Glomerular visceral epithelial cell (primary cell): ENCODE measurements at regions not wholly inside any gene's neighbourhood (a gene's known extent, or its start where the extent isn't known, plus 50 kb on each side); places are given as distances from the start of the nearest gene placed in this dataset.
"Not testable (repeated sequence)": the region's sequence is repeated elsewhere in the genome, so short reads cannot be mapped to it uniquely, and the experiment has no call there.

Experiments used
- DNase-seq: peaks from one replicate; pipeline ENCODE4 v3.0.0-alpha.2; 2016; ENCODE audit errors: extremely low spot score

- DNase-seq, result peak; percentile 60
Measured at GRCh38 chr10:22824984-22825383, 102.9 kb upstream of the ARMC3 start.

GRCh38 chr10:22824520-22824919, 103.3 kb upstream of the ARMC3 start:
- no peak for DNase-seq

- peak; percentile 67 for DNase-seq
Measured at GRCh38 chr10:22823109-22823508, 104.7 kb upstream of the ARMC3 start.

DNA sequence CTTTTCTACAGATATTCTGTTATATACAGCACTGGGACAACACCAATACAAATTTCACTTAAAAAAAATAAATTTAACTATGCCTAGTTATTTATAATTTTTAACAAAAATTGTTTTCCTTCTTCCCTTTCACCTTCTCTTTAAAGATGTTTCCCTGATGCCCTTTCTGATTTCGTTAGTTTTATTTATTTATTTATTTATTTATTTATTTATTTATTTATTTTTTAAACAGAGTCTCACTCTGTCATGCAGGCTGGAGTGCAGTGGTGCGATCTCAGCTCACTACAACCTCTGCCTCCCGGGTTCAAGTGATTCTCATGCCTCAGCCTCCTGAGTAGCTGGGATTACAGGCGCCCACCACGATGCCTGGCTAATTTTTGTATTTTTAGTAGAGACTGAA, 105.9 kb upstream of the ARMC3 start:
- not testable (repeated sequence) for DNase-seq

DNA sequence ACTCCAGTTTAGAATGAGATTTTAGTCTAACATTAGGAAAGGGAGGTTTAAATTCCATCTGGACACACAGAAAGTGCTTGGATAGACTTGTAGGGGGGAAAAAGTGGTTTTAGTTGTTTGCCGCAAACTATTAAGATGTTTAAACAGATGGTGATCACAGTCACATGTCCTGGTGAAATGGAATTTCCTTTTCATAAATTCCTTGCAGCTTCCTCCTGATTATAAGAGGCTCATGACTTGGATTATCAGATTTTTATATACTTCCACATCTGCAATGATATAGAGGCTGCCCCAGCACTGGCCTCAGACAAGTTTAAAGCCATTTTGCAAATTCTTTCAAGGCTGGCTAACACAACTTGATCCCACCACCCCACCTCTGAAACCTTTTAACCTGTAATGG, 106.4 kb upstream of the ARMC3 start:
- peak; percentile 37 for DNase-seq

DNA sequence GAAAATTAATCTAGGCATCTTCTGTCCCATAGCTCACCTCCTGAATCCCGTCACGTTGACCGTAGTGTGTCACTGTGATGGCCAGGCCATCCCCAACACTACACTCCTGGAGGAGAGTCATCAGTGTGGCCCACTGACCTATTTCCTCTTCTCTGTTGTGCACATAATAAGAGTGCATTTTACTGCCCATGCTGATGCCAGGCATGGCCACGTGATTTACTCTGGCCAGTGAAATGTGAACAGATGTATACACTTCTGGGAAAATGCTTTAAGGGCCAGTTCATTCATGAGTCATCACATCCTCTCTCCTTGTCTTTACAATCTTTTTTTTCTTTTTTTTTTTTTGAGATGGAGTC, 101.9 kb upstream of the PIP4K2A start:
- DNase-seq, result peak; percentile 88

DNA sequence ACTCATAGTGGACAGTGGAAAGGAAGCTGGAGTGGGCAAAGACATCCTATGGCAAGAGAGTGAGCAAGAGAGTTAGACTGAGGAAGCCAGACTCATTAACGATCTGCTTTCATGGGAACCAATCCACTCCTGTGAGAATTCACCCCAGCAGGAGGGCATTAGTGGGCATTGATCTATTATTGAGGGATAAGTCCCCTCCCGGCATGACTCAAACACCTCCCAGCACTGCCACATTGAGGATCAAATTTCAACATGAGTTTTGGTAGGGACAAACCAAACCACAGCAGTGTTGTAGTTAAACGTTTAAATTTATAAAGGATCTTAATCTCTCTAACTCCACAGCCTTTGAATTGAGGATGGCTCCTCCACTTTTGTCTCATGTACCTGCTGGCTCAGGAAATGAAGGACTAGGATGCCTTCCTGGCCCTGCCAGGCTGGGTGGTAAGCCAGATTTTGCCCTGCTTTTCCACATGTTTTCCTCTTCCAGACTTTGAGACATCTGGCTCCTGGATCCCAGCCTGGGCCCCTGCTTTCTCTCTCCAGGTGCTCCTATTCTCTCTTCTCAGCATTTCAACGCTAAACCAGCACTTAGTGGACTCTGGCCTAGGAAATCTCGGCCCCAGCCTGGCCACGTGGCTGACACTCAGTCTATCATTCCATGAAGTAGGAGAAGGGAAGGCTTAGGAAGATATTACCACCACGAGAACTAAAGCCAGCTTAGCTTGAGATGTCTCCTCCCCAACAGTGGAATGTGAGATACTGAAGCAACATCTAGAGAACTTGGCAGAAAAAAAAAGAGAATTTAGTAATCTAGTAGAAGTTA, 96.5 kb upstream of the PIP4K2A start:
- DNase-seq, result no peak

DNA sequence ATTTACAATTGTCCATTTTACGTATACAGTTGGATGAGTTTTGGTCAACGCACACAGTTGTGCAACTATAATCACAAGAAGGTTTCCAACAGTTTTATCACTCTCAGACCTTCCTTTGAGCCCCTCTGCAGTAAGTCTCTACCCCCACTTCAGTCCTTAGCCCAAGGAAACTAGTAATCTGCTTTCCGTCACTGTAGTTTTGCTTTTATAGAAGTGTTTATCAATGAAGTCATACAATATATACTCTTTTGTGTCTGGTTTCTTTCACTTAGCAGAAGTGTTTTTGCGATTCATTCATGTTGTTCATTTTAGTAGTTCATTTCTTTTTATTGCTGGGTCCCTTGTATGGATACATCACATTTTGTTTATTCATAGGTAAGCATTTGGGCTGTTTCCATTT, 92.9 kb upstream of the PIP4K2A start:
- DNase-seq, result no peak

DNA sequence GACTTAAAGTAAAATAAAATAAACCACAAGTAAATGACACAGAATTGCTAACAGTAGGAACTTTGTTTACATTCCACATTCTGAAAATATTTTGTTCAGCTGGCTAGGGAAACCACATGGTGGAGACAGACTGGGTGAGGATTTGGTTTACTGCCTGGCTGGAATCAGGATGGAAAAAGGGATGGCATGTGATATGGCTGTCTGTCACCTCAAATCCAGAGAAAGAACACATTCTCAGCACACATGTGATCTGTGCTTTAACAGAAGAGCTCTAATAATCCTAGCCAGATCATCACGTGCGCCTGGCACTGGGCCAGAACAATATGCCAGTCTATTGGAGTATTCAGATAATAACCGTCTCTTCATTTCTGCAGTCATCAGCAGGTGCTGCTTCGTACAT, 90.9 kb upstream of the PIP4K2A start:
- DNase-seq, result peak; percentile 23

DNA sequence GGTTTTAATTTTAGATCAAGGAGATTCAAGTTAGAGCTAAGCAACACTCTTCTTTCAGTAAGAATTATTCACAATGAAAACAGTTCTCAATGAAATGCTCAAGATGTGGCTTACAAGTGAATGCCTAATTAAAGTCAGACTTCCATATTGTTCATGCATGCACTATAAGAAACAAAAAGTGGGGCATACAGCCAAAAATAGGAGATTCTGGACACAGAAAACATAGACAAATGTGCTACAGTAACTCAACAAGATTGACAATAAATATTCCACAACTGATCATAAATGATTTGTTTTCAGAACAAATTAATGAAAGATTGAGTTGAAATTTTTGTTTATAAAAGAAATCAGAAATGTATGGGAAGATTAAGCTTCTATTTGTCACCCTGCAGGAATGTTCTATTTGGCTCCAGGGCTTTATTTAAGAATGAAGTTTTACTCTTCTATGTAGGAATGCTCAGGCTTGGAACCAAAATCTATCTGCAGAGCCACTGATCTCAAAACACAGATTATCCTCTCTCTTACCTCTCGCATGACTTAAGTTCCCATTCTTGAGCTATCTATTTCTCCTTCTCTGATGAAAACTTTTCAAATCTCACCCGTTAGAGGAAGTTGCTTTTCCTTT, 89.0 kb upstream of the PIP4K2A start:
- DNase-seq, result no peak

GRCh38 chr10:22801785-22802184, 87.4 kb upstream of the PIP4K2A start:
- DNase-seq, result no peak

- DNase-seq, result peak; percentile 22
Measured at GRCh38 chr10:22797796-22798195, 83.4 kb upstream of the PIP4K2A start.

- DNase-seq, result no peak
Measured at GRCh38 chr10:22795546-22795945, 81.2 kb upstream of the PIP4K2A start.

GRCh38 chr10:22792161-22792560, 77.8 kb upstream of the PIP4K2A start:
- DNase-seq, result no peak

DNA sequence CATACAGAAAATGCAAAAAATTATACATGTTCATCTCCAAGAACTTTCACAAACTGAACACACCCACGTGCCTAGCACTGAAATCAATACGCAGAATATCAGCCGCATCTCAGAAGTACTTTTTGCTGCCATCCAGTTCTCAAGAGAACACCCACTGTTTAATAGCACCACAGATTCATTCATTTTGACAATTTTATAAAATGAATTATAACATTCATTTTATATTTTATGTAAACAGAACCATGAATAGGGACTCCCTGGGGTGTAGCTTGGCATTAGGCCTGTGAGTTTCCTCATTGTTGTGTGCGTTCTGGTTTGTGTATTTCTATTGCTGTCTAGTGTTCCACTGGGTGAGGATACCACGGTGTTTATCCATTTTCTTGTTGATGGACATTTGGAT, 77.3 kb upstream of the PIP4K2A start:
- DNase-seq, result no peak

- no peak for DNase-seq
Measured at GRCh38 chr10:22784668-22785067, 70.3 kb upstream of the PIP4K2A start.

DNA sequence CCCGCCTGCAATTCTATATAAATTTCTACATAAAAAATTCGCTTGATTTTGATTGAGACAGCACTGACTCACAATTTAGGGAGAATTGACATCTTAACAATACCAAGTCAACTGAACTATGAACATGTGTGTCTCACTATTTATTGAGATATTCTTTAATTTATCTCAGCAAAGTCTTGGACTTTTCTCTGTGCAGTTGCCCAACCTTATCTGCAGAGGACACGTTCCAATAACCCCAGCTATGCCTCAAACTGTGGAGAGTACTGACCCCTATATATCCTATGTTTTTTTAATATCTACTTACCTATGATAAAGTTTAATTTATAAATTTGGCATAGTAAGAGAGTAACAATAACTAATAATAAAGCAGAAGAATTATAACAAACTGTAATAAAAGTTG, 69.4 kb upstream of the PIP4K2A start:
- no peak for DNase-seq

DNA sequence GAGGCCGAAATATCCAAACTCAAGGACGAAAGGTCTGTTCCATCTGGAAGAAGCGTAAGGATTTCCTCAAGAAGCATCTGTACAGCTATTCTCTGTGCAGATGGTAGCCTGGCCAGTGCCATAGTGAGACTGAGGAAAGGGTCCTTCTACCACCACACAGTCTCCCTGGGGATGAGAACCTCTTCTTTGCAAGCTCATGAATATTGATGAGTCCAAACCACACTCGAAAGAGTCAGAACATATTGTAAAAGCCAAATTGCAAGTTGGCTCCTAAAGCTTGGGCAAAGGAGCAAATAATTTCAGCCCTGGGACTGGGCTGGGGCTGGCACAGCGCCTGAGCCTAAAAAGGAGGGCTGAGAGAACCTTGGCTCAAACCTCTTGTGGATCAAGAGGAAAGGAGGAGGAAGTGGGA, 66.1 kb upstream of the PIP4K2A start:
- DNase-seq, result no peak

- peak; percentile 81 for DNase-seq
Measured at GRCh38 chr10:22779331-22780019, 65.1 kb upstream of the PIP4K2A start.

DNA sequence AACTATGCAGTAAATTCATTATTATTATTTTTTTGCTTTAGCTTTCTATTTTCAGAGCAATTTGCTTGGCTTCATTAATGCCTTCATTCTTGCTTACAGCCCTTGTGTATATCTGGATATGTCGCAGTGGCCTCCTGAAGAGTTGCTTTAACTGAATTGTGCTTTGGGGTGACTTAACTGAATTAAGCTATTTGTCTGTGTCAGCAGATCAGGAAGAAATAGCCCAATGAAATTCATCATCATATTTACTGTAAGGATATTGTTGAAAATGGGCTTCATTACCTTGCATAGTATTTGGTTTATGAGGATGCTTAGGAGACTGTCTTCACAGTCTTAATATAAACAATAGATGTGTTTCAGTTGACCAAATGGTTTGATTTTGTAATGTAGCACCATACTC, 59.7 kb upstream of the PIP4K2A start:
- no peak for DNase-seq

GRCh38 chr10:22771631-22772030, 57.3 kb upstream of the PIP4K2A start:
- DNase-seq, result not testable (repeated sequence)

- no peak for DNase-seq
Measured at GRCh38 chr10:22770270-22770669, 55.9 kb upstream of the PIP4K2A start.

DNA sequence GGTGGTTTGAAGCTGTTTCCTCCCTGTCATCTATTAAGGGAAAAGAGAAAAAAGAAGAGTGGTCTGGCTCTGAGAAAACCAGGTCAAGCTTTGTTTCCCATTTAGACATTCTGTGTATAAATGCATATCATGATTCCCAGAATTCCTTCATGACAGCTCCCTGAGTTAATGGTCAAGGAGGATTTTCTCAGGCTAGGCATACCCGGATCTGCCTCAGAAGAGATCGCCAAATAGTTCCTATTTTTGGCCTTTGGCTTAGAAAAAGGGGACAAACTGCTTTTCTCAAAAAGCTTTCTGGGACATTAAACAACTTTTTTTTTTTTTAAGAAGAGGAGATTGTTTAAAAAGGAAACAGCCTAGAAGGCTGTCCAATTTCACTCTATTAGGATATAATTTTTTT, 53.5 kb upstream of the PIP4K2A start:
- no peak for DNase-seq
